ENCODE measurements at regions not wholly inside any gene's neighbourhood (a gene's known extent, or its start where the extent isn't known, plus 50 kb on each side); places are given as distances from the start of the nearest gene placed in this dataset.

- Histone ChIP-seq H3K27me3 (ENCODE audit: insufficient read depth, low read length) (no peaks in the 10 kb centered on the region), H3K79me2 (ENCODE audit: insufficient read depth, low read length) (no peaks in the 10 kb centered on the region), H3K4me1 (ENCODE audit: insufficient read depth, low read length, severe bottlenecking) (peaks cover 85% of the 10 kb centered on the region), H3K4me2 (ENCODE audit: low read length) (peak overlapping the region; percentile 55), H3K36me3 (ENCODE audit: insufficient read depth, low read length) (no peaks in the 10 kb centered on the region), H4K20me1 (ENCODE audit: insufficient read depth, low read length) (no peaks in the 10 kb centered on the region), H3K9ac (ENCODE audit: low read length) (peak overlapping the region; percentile 46; the same call in 1 of the 2 replicates), H3K9me3 (ENCODE audit: low read length) (no peaks in the 10 kb centered on the region), H3K9me2 (ENCODE audit: low read depth, low read length) (no peaks in the 10 kb centered on the region), H3F3A (ENCODE audit: insufficient read depth, low read length) (no peaks in the 10 kb centered on the region), H2AFZ (ENCODE audit: low read length) (no peak overlapping the region), H3K4me3 (ENCODE audit: low read depth, low read length, poor library complexity, severe bottlenecking) (peak overlapping the region; percentile 22), H3K27ac (ENCODE audit: low read depth, low read length, poor library complexity, severe bottlenecking) (peak overlapping the region; percentile 88)
- TF ChIP-seq EZH2 (IDR thresholded peaks at IDR 0.05; ENCODE audit: borderline replicate concordance, low read length) (no peak), CTCF (IDR thresholded peaks at IDR 0.05; ENCODE audit: low read length) (no peak)
These were observed 233.9 kb downstream of the PRL start for GRCh38 chr6:22062807-22063408.

GRCh38 chr6:22064558-22064957 is 232.3 kb downstream of the PRL start:
- Histone ChIP-seq H3K79me2 (ENCODE audit: insufficient read depth, low read length) (no peaks in the 10 kb centered on the region), H3K4me3 (ENCODE audit: low read depth, low read length, poor library complexity, severe bottlenecking) (no peak overlapping the region), H3K4me1 (ENCODE audit: insufficient read depth, low read length, severe bottlenecking) (peaks cover 76% of the 10 kb centered on the region), H3K27me3 (ENCODE audit: insufficient read depth, low read length) (no peaks in the 10 kb centered on the region), H3K4me2 (ENCODE audit: low read length) (no peak overlapping the region), H2AFZ (ENCODE audit: low read length) (0 out of 2 replicates have a peak overlapping the region, but pooled peaks have one; percentile 24), H4K20me1 (ENCODE audit: insufficient read depth, low read length) (no peaks in the 10 kb centered on the region), H3K9me3 (ENCODE audit: low read length) (no peaks in the 10 kb centered on the region), H3K27ac (ENCODE audit: low read depth, low read length, poor library complexity, severe bottlenecking) (peak overlapping the region; percentile 88), H3K9ac (ENCODE audit: low read length) (no peak overlapping the region), H3K9me2 (ENCODE audit: low read depth, low read length) (no peaks in the 10 kb centered on the region), H3F3A (ENCODE audit: insufficient read depth, low read length) (no peaks in the 10 kb centered on the region), H3K36me3 (ENCODE audit: insufficient read depth, low read length) (no peaks in the 10 kb centered on the region)
- no peak for TF ChIP-seq CTCF (IDR thresholded peaks at IDR 0.05; ENCODE audit: low read length)
- no peak for TF ChIP-seq EZH2 (IDR thresholded peaks at IDR 0.05; ENCODE audit: borderline replicate concordance, low read length)

GRCh38 chr6:22067122-22067521 is 229.7 kb downstream of the PRL start:
- H3K79me2 ChIP-seq (ENCODE audit: insufficient read depth, low read length), result no peaks in the 10 kb centered on the region
- H4K20me1 ChIP-seq (ENCODE audit: insufficient read depth, low read length), result no peaks in the 10 kb centered on the region
- H3K36me3 ChIP-seq (ENCODE audit: insufficient read depth, low read length), result no peaks in the 10 kb centered on the region
- H3K9ac ChIP-seq (ENCODE audit: low read length), result no peak overlapping the region
- no peak for TF ChIP-seq EZH2 (IDR thresholded peaks at IDR 0.05; ENCODE audit: borderline replicate concordance, low read length)
- no peak for TF ChIP-seq CTCF (IDR thresholded peaks at IDR 0.05; ENCODE audit: low read length)
- no peaks in the 10 kb centered on the region for H3K9me2 ChIP-seq (ENCODE audit: low read depth, low read length)
- no peaks in the 10 kb centered on the region for H3K27me3 ChIP-seq (ENCODE audit: insufficient read depth, low read length)
- H3K4me1 ChIP-seq (ENCODE audit: insufficient read depth, low read length, severe bottlenecking), result peaks cover 58% of the 10 kb centered on the region
- H2AFZ ChIP-seq (ENCODE audit: low read length), result no peak overlapping the region
- H3K27ac ChIP-seq (ENCODE audit: low read depth, low read length, poor library complexity, severe bottlenecking), result peak overlapping the region; percentile 58
- H3K9me3 ChIP-seq (ENCODE audit: low read length), result no peaks in the 10 kb centered on the region
- no peak overlapping the region for H3K4me3 ChIP-seq (ENCODE audit: low read depth, low read length, poor library complexity, severe bottlenecking)
- H3F3A ChIP-seq (ENCODE audit: insufficient read depth, low read length), result no peaks in the 10 kb centered on the region
- H3K4me2 ChIP-seq (ENCODE audit: low read length), result no peak overlapping the region; the same call in 1 of the 2 replicates

Measured in OCI-LY1 (cell line).